Ishikawa (cell line): ENCODE measurements at regions not wholly inside any gene's neighbourhood (a gene's known extent, or its start where the extent isn't known, plus 50 kb on each side); places are given as distances from the start of the nearest gene placed in this dataset.

Source experiments
- CEBPB ChIP-seq: IDR thresholded peaks from 2 replicates; pipeline ENCODE4 v1.6.1; 2012
- CREB1 ChIP-seq: IDR thresholded peaks from 2 replicates; pipeline ENCODE4 v1.6.1; 2012; ENCODE audit warnings: low read depth
- EGR1 ChIP-seq: IDR thresholded peaks from 2 replicates; pipeline ENCODE4 v1.6.1; 2012
- EP300 ChIP-seq: IDR thresholded peaks from 2 replicates; pipeline ENCODE4 v1.6.1; 2012; ENCODE audit warnings: borderline replicate concordance
- FOXM1 ChIP-seq: IDR thresholded peaks from 2 replicates; pipeline ENCODE4 v1.6.1; 2012; ENCODE audit warnings: low read depth, borderline replicate concordance
- MAX ChIP-seq: IDR thresholded peaks from 2 replicates; pipeline ENCODE4 v1.6.1; 2012
- NFIC ChIP-seq: IDR thresholded peaks from 2 replicates; pipeline ENCODE4 v1.6.1; 2012
- RAD21 ChIP-seq: IDR thresholded peaks from 2 replicates; pipeline ENCODE4 v1.6.1; 2012; ENCODE audit warnings: low read depth
- REST ChIP-seq: IDR thresholded peaks from 2 replicates; pipeline ENCODE4 v1.6.1; 2012; ENCODE audit warnings: low read depth, mild to moderate bottlenecking
- TAF1 ChIP-seq: IDR thresholded peaks from 2 replicates; pipeline ENCODE4 v1.6.1; 2012; ENCODE audit warnings: low read depth, mild to moderate bottlenecking
- TCF12 ChIP-seq: IDR thresholded peaks from 2 replicates; pipeline ENCODE4 v1.6.1; 2012; ENCODE audit warnings: low read depth
- TEAD4 ChIP-seq: IDR thresholded peaks from 2 replicates; pipeline ENCODE4 v1.6.1; 2012
- USF1 ChIP-seq: IDR thresholded peaks from 2 replicates; pipeline ENCODE4 v1.6.1; 2012
- YY1 ChIP-seq: IDR thresholded peaks from 2 replicates; pipeline ENCODE4 v1.6.1; 2012; ENCODE audit warnings: low read depth
- ZBTB7A ChIP-seq: IDR thresholded peaks from 2 replicates; pipeline ENCODE4 v1.6.1; 2012; ENCODE audit warnings: low read depth

GRCh38 chr4:63583561-63583960, 825.7 kb downstream of the TECRL start:
- TF ChIP-seq TEAD4 (no peak), TAF1 (no peak), YY1 (no peak), TCF12 (no peak), MAX (no peak), USF1 (no peak), EGR1 (no peak), FOXM1 (no peak), CEBPB (no peak), ZBTB7A (no peak), NFIC (no peak), REST (no peak), RAD21 (no peak), CREB1 (no peak), EP300 (no peak)

- no peak for TF ChIP-seq CREB1
- TF ChIP-seq YY1, result no peak
- TF ChIP-seq MAX, result no peak
- no peak for TF ChIP-seq REST
- TF ChIP-seq TEAD4, result no peak
- TF ChIP-seq EGR1, result no peak
- no peak for TF ChIP-seq RAD21
- no peak for TF ChIP-seq CEBPB
- no peak for TF ChIP-seq NFIC
- no peak for TF ChIP-seq TAF1
- TF ChIP-seq FOXM1, result no peak
- TF ChIP-seq USF1, result no peak
These were observed 826.2 kb downstream of the TECRL start for GRCh38 chr4:63583007-63583406.

- no peak for TF ChIP-seq ZBTB7A
- TF ChIP-seq CEBPB, result no peak
- TF ChIP-seq TEAD4, result no peak
- TF ChIP-seq NFIC, result no peak
- TF ChIP-seq CREB1, result no peak
- no peak for TF ChIP-seq TAF1
- no peak for TF ChIP-seq TCF12
- TF ChIP-seq YY1, result no peak
- no peak for TF ChIP-seq REST
- TF ChIP-seq EGR1, result no peak
- no peak for TF ChIP-seq EP300
- no peak for TF ChIP-seq FOXM1
- TF ChIP-seq USF1, result no peak
- no peak for TF ChIP-seq MAX
- no peak for TF ChIP-seq RAD21
These were observed 828.3 kb downstream of the TECRL start for GRCh38 chr4:63580796-63581475.
